Left renal pelvis (tissue), 4 donors: ENCODE measurements at regions not wholly inside any gene's neighbourhood (a gene's known extent, or its start where the extent isn't known, plus 50 kb on each side); places are given as distances from the start of the nearest gene placed in this dataset.

Source experiments
- DNase-seq, 4 donors: peaks; one replicate each; pipeline ENCODE4 v3.0.0-alpha.2; 2013; ENCODE audit warnings: low read depth in 4 of 4, low spot score in 3 of 4

GRCh38 chr13:62302341-62302740 lies 886.7 kb upstream of the PCDH20 start:
- no peak for DNase-seq

- no peak for DNase-seq
Measured at GRCh38 chr13:62299988-62300387, 884.3 kb upstream of the PCDH20 start.

GRCh38 chr13:62296812-62297211 lies 881.2 kb upstream of the PCDH20 start:
- DNase-seq = no peak

GRCh38 chr13:62294244-62294643 lies 878.6 kb upstream of the PCDH20 start:
- no peak for DNase-seq

- no peak for DNase-seq
Measured at GRCh38 chr13:62292714-62293480, 877.2 kb upstream of the PCDH20 start.

- no peak for DNase-seq
Measured at GRCh38 chr13:62290542-62290941, 874.9 kb upstream of the PCDH20 start.

- no peak for DNase-seq
Measured at GRCh38 chr13:62287764-62288163, 872.1 kb upstream of the PCDH20 start.

GRCh38 chr13:62280590-62280989 lies 864.9 kb upstream of the PCDH20 start:
- no peak for DNase-seq

- no peak for DNase-seq
Measured at GRCh38 chr13:62278271-62278670, 862.6 kb upstream of the PCDH20 start.

GRCh38 chr13:62251734-62252133 lies 836.1 kb upstream of the PCDH20 start:
- no peak for DNase-seq

GRCh38 chr13:62250501-62251201 lies 835.0 kb upstream of the PCDH20 start:
- no peak for DNase-seq

GRCh38 chr13:62246581-62246980 lies 830.9 kb upstream of the PCDH20 start:
- DNase-seq = no peak

- no peak for DNase-seq
Measured at GRCh38 chr13:62243106-62243505, 827.5 kb upstream of the PCDH20 start.

- no peak for DNase-seq
Measured at GRCh38 chr13:62234780-62235440, 819.3 kb upstream of the PCDH20 start.

GRCh38 chr13:62210951-62211350 lies 795.3 kb upstream of the PCDH20 start:
- DNase-seq = no peak

- DNase-seq = no peak
Measured at GRCh38 chr13:62209529-62209928, 793.9 kb upstream of the PCDH20 start.

- no peak for DNase-seq
Measured at GRCh38 chr13:62207388-62207787, 791.7 kb upstream of the PCDH20 start.

- no peak for DNase-seq
Measured at GRCh38 chr13:62206165-62206564, 790.5 kb upstream of the PCDH20 start.

- DNase-seq = no peak
Measured at GRCh38 chr13:62205273-62205672, 789.6 kb upstream of the PCDH20 start.

- DNase-seq = no peak
Measured at GRCh38 chr13:62194371-62194770, 778.7 kb upstream of the PCDH20 start.

GRCh38 chr13:62193919-62194318 lies 778.3 kb upstream of the PCDH20 start:
- DNase-seq = no peak
